ENCODE measurements at regions not wholly inside any gene's neighbourhood (a gene's known extent, or its start where the extent isn't known, plus 50 kb on each side); places are given as distances from the start of the nearest gene placed in this dataset.

GRCh38 chr21:32184065-32184464 is 94.8 kb downstream of the MIS18A start:
- TF ChIP-seq POLR2AphosphoS5 (IDR thresholded peaks at IDR 0.05) (no peak), CTCF (IDR thresholded peaks at IDR 0.05) (no peak), POLR2A (IDR thresholded peaks at IDR 0.05) (no peak), EP300 (IDR thresholded peaks at IDR 0.05) (no peak)

All from upper lobe of left lung (tissue), 4 donors.